Ishikawa (cell line): ENCODE measurements at regions not wholly inside any gene's neighbourhood (a gene's known extent, or its start where the extent isn't known, plus 50 kb on each side); places are given as distances from the start of the nearest gene placed in this dataset.

ENCODE experiments used
- CEBPB ChIP-seq: IDR thresholded peaks from 2 replicates; pipeline ENCODE4 v1.6.1; 2012
- CREB1 ChIP-seq: IDR thresholded peaks from 2 replicates; pipeline ENCODE4 v1.6.1; 2012; ENCODE audit warnings: low read depth
- EGR1 ChIP-seq: IDR thresholded peaks from 2 replicates; pipeline ENCODE4 v1.6.1; 2012
- EP300 ChIP-seq: IDR thresholded peaks from 2 replicates; pipeline ENCODE4 v1.6.1; 2012; ENCODE audit warnings: borderline replicate concordance
- NFIC ChIP-seq: IDR thresholded peaks from 2 replicates; pipeline ENCODE4 v1.6.1; 2012
- RAD21 ChIP-seq: IDR thresholded peaks from 2 replicates; pipeline ENCODE4 v1.6.1; 2012; ENCODE audit warnings: low read depth
- REST ChIP-seq: IDR thresholded peaks from 2 replicates; pipeline ENCODE4 v1.6.1; 2012; ENCODE audit warnings: low read depth, mild to moderate bottlenecking
- TCF12 ChIP-seq: IDR thresholded peaks from 2 replicates; pipeline ENCODE4 v1.6.1; 2012; ENCODE audit warnings: low read depth
- USF1 ChIP-seq: IDR thresholded peaks from 2 replicates; pipeline ENCODE4 v1.6.1; 2012

GRCh38 chr18:55856229-55856628 is 268.2 kb upstream of the TCF4 start:
- TF ChIP-seq REST (no peak), EGR1 (no peak), CREB1 (no peak), RAD21 (no peak), NFIC (no peak), CEBPB (no peak), EP300 (no peak), TCF12 (no peak), USF1 (no peak)
